Midbrain (tissue), 1 donor: ENCODE measurements at regions not wholly inside any gene's neighbourhood (a gene's known extent, or its start where the extent isn't known, plus 50 kb on each side); places are given as distances from the start of the nearest gene placed in this dataset.

Experiments used
- DNase-seq: peaks from one replicate; lab custom pipeline; 2025; lab: John Stamatoyannopoulos, UW

- DNase-seq: no peak
These were observed 202.3 kb upstream of the KLF6 start for GRCh38 chr10:3987143-3987974.

- DNase-seq: no peak
These were observed 201.6 kb upstream of the KLF6 start for GRCh38 chr10:3986493-3987142.

GRCh38 chr10:3982746-3983442 lies 197.9 kb upstream of the KLF6 start:
- no peak for DNase-seq

- no peak for DNase-seq
These were observed 196.3 kb upstream of the KLF6 start for GRCh38 chr10:3981300-3981699.

GRCh38 chr10:3980660-3981059 lies 195.7 kb upstream of the KLF6 start:
- no peak for DNase-seq

GRCh38 chr10:3980144-3980543 lies 195.1 kb upstream of the KLF6 start:
- no peak for DNase-seq

- no peak for DNase-seq
These were observed 193.8 kb upstream of the KLF6 start for GRCh38 chr10:3978761-3979160.

- no peak for DNase-seq
These were observed 193.2 kb upstream of the KLF6 start for GRCh38 chr10:3978174-3978573.

GRCh38 chr10:3977761-3978160 lies 192.8 kb upstream of the KLF6 start:
- no peak for DNase-seq

GRCh38 chr10:3976718-3977117 lies 191.7 kb upstream of the KLF6 start:
- no peak for DNase-seq

GRCh38 chr10:3976171-3976570 lies 191.2 kb upstream of the KLF6 start:
- no peak for DNase-seq

- DNase-seq: no peak
These were observed 190.0 kb upstream of the KLF6 start for GRCh38 chr10:3975016-3975415.

- no peak for DNase-seq
These were observed 187.7 kb upstream of the KLF6 start for GRCh38 chr10:3972460-3973301.

GRCh38 chr10:3971713-3972112 lies 186.7 kb upstream of the KLF6 start:
- DNase-seq: no peak

GRCh38 chr10:3969876-3970666 lies 185.1 kb upstream of the KLF6 start:
- no peak for DNase-seq

GRCh38 chr10:3968727-3969126 lies 183.7 kb upstream of the KLF6 start:
- DNase-seq: no peak

GRCh38 chr10:3964516-3964915 lies 179.5 kb upstream of the KLF6 start:
- no peak for DNase-seq

- no peak for DNase-seq
These were observed 178.2 kb upstream of the KLF6 start for GRCh38 chr10:3963191-3963673.

GRCh38 chr10:3961082-3961481 lies 176.1 kb upstream of the KLF6 start:
- no peak for DNase-seq

- DNase-seq: no peak
These were observed 175.5 kb upstream of the KLF6 start for GRCh38 chr10:3960496-3960895.
